DMS153 treated with DMSO at 0.1 percent for 48 hours (cell line): ENCODE measurements at regions not wholly inside any gene's neighbourhood (a gene's known extent, or its start where the extent isn't known, plus 50 kb on each side); places are given as distances from the start of the nearest gene placed in this dataset.
A peak's percentile ranks its signal among the peaks of the same experiment; 100 is the strongest.

ENCODE experiments used
- DNase-seq: peaks from one replicate; lab custom pipeline; 2025; ENCODE audit not compliant: unreplicated experiment; lab: John Stamatoyannopoulos, UW

DNA sequence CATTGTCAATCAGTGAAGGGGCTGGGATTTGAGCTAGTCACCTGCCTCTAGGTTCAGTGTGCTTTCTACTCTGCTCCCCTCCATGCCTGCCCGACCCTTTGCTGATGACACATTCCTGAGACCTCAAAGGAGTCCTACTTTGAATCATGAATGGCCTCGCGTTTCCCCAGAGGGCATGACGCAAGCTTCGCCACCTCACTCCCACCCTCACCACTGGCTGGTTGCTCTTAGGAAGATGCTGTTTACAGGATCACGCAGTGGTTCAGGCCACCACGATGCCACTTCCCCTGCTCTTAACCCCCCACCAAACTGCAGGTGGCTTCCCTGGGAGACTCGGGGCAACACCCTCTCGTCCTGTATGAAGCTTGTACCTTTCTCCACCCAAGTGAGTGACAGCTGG, 62.9 kb upstream of the B3GAT1 start:
- DNase-seq: no peak

DNA sequence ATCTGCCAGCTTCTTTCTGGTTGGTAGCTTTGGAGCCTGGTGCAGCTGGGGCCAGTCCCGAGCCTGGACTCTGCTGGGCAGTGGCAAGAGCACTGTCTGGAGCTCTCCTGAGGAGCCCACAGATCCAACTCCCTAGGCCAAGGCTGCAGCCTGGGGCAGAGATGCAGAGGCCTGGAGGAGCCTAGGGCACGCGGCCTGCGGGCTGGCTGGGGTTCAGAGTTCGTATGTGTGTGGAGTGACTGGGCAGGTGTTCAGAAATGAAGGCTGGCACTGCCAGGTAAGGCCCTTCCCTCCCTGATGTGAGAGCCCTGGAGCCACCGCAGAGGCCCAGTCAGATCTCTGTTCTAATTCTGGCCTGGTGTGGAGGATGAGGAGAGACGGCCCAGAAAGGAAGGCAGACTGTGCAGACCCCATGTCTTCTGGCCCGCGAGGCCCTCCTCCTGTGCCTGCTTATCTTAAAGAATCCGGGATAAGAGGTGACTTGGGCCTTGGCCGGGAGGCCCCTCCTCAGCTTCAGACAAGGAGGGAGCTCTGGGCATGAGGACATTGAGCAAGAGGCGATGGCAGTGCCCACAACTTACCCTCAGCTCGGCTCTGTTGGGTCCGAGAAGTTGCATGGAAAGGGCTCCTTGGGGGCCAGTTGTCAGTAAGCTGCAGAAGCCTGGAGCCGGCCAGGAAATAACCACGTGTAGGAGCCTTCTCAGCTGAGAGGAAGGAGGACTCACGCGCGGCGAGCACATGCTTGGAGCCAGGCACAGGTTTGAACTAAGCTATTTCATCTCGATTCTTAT, 62.2 kb upstream of the B3GAT1 start:
- no peak for DNase-seq

DNA sequence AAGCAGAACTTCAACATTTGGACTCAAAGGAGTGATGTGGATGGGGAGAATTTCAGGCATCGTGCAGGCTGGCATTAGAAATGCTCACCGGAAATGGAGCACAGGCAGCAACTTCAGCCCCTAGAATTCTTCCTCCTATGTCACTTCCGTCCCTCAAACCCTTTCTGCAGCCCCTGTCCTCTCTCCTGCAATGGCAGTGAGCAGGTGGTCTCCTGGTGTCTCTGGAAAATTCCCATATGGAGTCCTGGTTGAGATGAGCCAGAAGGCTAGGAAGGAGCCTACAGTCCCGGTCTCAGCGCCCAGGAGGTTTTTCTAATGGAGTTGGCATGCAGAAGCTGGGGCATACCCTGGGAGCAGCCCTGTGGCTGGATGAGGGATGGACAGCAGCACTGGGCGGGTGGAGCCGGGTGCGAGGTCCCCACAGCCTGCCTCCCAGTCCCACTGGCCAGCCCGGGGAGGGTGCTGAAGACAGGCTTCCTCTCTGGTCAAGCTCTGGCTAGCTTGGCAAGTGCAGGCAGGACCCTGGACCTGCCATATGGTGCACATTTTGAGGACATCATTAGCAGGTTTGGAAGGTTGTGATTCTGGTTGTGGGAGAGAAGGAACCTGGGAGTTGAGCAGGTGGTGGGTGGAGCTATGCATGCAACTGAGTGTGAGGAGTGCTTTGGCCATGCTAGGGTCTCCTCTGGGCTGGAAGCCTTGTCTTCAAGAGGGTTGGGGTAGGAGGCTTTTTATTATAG, 59.8 kb upstream of the B3GAT1 start:
- DNase-seq: no peak

DNA sequence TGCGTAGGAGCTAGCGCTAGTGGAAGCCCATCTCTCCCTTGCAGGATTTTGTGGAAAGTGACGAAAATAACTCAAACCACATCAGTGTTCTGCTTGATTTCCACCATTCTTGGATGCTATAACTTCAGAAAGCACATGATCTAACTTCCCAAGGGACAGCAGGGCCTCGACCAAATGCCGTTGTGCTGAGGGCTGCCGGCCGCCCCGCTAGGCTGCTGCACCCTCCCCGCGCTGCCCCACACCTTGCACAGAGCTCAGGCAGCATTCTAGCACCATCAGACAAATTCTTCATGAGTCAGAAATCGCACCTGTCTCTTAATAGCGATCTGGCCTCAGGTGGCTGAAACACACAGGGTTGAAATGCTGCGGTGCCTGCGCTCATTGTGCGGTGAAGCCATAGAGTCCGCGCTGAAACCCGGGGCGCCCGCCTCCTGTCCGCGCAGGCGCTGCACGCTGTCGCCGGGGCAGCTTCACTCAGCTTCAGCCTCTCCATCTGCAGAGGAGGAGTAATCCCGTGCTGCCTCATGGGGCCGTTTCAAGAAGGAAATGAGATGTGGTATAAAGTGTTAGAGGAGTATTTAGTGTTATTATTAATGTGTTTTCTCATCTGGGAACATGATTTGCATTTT, 59.2 kb upstream of the B3GAT1 start:
- DNase-seq: no peak

DNA sequence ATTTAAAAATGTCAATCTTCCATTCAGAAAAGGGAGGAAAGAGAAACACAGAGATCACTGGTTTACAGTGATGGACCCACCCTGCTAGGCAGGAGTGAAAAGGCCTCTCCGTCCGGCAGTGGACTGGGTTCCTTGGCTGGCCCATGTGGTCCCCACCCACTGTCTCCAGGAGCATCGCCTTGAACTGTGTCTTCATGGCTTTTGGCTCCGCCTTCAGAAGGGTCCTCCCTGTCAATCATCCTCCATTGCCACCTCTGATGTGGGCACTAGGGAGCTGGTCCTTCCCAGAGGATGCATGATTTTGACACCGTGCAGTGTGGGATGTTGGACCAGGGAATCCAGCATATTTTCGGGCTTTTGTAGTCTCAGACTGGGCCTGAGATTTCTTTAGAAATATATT, 58.2 kb upstream of the B3GAT1 start:
- no peak for DNase-seq

DNA sequence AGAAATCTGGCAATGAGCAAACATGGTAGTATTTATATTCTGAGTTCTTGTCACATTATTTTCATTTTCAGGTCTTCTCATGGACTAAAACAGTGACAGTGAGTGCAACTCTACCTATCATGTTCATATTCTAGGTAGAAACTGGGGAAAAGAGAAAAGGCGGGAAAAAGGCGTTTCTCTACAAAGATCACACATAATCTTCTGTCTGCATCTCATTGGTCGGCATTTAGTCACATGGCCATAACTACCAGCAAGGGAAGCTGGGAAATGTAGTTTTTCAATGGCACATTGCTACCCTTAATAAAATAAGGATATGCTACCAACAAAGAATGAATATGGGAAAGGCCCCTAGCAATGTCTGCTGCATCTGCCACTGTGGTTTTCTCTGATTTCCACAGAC, 57.6 kb upstream of the B3GAT1 start:
- peak; percentile 13 for DNase-seq

DNA sequence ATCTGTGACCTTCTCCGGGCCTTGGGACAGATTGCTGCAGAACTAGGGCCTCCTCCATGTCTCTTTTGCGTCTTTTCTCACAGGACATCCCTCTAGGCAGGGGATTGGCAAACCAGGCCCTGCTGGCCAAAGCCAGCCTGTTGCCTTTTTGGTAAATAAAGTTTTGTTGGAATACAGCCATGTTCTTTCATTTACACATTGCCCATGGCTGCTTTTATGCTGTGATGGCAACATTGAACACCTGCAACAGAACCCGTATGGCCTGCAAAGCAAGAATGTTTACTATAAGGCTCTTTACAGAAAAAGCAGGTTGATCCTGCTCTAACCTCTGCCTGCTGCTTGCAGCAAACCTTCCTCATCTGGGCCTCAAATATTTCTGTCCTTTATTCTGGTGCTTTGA, 56.8 kb upstream of the B3GAT1 start:
- DNase-seq: peak; percentile 5

DNA sequence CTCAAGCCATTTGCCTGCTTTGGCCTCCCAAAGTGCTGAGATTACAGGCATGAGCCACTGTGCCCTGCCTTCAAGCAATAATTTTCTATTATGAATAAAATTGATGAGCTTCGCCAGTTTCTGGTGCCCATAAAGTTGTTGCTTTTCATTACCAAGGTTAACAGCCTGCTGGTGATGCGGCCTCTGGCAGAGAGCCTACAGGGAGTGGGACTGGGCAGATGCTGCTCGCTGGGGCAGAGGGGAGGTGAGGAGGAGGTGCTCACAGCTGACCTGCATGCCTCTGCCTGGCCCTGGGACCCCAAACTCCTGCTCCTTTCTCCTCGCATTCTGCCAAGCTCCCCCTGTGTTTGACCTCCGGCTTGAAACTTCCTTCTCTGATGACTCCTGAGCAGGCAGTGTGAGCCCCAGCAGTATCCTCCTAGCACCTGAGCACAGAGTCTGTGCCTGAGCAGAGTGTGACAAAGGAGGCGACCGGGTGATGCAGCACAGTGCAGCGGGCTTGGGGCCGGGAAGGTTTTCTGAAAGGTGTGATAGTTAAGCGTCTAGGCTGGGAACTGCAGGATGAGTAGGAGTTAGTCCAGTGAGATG, 56.1 kb upstream of the B3GAT1 start:
- DNase-seq: no peak

DNA sequence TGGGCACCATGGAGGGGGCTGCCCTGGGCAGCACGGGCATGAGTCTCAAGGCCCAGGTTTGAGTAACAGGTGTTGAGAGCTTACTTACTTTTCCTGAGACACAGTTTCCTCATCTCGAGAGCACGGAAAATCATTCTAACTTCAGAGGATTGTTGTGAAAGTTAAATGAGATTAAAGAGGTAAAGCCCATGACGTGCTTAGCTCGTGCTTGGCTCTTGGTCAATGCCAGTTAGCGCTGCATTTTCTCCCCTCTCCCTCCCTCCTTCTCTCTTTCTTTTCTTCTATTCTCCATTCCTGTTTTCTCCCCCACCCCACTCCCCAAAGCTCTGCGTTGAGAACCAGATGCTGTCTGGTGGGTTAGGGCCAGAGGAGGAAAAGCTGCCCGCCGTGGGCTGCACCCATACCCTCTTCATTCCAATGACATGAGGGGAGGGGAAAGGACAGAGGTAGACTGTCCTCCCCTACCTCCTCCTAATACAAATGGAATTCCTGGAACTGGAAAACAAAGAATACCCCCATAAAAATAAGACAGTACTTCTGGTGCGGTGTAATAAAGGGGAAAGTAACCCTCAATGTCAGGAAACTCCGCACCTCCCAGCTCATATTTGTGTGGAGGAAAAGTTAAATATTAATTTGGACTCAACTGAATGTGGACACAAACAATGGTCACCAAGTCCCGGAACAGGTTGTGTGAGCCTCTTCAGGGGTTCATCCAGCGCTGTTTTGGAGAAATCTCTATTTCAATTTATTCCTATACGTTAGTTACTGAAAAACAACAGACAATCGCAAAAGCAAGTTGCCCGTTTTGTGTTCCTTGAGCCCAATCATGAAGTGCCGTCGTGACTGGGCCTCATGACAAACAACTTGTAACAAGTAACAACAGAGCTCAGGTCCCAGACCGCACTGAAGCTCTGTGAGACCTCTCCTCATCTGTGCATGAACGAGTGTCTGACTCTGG, 54.8 kb upstream of the B3GAT1 start:
- no peak for DNase-seq

DNA sequence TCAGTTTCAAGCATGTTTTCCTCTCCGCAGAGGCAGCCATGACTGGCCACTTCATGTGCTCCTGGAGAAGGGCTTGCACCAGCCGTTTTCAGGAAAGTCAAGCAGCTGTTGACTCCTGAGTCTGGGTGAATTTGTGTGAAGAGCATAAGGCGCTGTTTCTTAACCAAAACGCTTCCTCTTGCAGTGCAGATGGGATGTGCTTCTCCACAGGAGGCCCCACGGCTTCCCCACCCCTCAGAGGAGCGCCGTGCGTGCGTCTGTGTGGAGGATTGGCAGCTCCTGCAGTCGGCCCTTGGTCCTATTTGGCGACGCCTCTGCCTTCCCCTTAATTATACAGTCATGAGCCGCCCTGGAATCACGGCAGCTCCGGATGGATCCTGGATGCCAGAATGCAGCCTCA, 54.1 kb upstream of the B3GAT1 start:
- no peak for DNase-seq

DNA sequence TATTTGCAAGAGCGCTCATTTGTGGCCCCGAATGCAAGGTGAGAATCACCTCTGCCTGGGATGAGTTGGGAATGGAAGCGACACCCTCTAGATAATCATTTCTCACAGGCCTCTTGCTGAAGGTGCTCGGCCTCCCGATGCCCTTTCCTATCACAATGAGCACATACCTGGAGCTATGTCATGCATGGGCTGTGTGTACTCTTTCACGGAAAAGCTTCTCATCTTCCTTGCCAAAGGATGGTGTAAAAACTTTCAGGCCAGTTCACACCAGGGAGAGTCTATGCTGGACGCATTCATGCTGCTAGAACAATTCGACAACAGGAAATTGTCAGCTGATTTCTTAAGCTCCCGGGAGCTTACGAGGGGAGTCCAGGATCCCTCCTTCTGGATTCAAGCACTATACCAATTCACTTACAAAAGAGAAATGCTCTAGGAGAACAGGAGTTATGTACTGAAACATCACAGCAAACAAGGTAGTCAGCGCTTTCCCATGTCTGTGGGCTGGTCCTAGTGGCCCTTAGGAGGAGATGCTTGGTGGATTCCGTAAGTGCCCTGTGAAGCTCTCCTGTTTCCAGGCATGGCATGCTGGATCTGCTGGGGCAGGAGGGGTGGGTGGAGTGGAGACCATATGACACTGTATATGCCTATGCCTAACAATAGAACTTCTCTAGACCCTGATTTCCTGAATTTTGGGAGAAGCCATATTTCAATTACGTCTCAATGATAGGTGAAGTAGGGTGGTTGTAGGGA, 53.1 kb upstream of the B3GAT1 start:
- no peak for DNase-seq

DNA sequence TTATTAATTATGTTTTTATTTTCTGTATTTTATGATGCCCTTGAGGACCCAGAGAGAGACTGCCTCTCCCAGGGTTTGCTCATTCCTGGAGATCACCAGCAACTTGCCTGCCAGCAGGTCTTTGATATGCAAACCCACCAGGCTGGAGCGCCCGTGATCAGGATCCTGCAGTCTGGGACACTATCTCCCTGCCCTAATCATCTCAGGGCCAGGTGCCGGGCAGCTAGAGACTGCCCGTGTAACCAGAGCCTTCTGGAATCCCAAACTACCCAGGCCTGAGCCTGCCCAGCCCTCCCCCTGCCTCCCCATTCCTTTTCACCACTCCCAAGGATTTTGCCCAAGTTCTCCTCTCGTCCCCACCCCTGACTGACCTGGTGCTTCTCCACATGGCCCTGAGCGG, 52.2 kb upstream of the B3GAT1 start:
- no peak for DNase-seq

DNA sequence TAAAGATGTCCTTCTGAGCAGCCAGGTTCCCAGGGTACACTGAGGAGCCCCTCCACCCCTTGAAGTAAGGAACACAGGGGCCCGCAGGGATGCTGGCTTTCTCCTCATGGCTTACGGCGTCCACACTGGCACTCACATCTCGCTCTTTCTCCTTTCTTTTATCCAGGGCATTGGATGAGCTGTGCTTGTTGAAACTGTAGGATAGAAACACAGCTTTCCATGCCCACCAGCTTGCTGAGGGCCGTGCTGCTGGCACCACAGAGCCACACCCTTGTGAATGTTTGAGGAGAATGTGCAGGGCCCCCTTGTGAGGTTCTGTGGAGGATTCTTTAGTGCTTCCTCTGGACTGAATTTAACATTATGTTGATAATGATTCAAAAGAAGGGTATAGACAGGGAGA, 51.7 kb upstream of the B3GAT1 start:
- no peak for DNase-seq
